ENCODE measurements at regions not wholly inside any gene's neighbourhood (a gene's known extent, or its start where the extent isn't known, plus 50 kb on each side); places are given as distances from the start of the nearest gene placed in this dataset.
"Not testable (repeated sequence)": the region's sequence is repeated elsewhere in the genome, so short reads cannot be mapped to it uniquely, and the experiment has no call there.

- no peaks in the 10 kb centered on the region for H3K4me1 Mint-ChIP-seq
- H3K27ac Mint-ChIP-seq = no peak overlapping the region
- no peaks in the 10 kb centered on the region for H3K36me3 Mint-ChIP-seq (ENCODE audit: low read depth)
- no peaks in the 10 kb centered on the region for H3K27me3 Mint-ChIP-seq (ENCODE audit: low read depth)
- no peak overlapping the region for H3K4me3 Mint-ChIP-seq
- no peak for TF ChIP-seq CTCF (IDR thresholded peaks at IDR 0.05; ENCODE audit: unreplicated experiment in 3 of 3)
- H3K9me3 Mint-ChIP-seq = no peaks in the 10 kb centered on the region
Observed at GRCh38 chr16:63653044-63653839, 1468.6 kb downstream of the CDH11 start.

GRCh38 chr16:63652091-63652490 is 1469.8 kb downstream of the CDH11 start:
- Mint-ChIP-seq H3K27me3 (ENCODE audit: low read depth) (no peaks in the 10 kb centered on the region), H3K9me3 (no peaks in the 10 kb centered on the region), H3K4me3 (no peak overlapping the region), H3K36me3 (ENCODE audit: low read depth) (no peaks in the 10 kb centered on the region), H3K4me1 (no peaks in the 10 kb centered on the region), H3K27ac (no peak overlapping the region)
- no peak for TF ChIP-seq CTCF (IDR thresholded peaks at IDR 0.05; ENCODE audit: unreplicated experiment in 3 of 3)

GRCh38 chr16:63650550-63650949 is 1471.3 kb downstream of the CDH11 start:
- H3K36me3 Mint-ChIP-seq (ENCODE audit: low read depth) = no peaks in the 10 kb centered on the region
- no peak for TF ChIP-seq CTCF (IDR thresholded peaks at IDR 0.05; ENCODE audit: unreplicated experiment in 3 of 3)
- no peak overlapping the region for H3K4me3 Mint-ChIP-seq
- no peaks in the 10 kb centered on the region for H3K9me3 Mint-ChIP-seq
- H3K27me3 Mint-ChIP-seq (ENCODE audit: low read depth) = no peaks in the 10 kb centered on the region
- H3K4me1 Mint-ChIP-seq = no peaks in the 10 kb centered on the region
- H3K27ac Mint-ChIP-seq = no peak overlapping the region

- not testable (repeated sequence) for H3K27me3 Mint-ChIP-seq (ENCODE audit: low read depth); H3K36me3 Mint-ChIP-seq (ENCODE audit: low read depth); H3K27ac Mint-ChIP-seq; H3K4me3 Mint-ChIP-seq; H3K4me1 Mint-ChIP-seq
- H3K9me3 Mint-ChIP-seq = peaks cover 11% of the 10 kb centered on the region
Observed at GRCh38 chr16:63633706-63634445, 1488.0 kb downstream of the CDH11 start.

GRCh38 chr16:63629272-63629671 is 1492.6 kb downstream of the CDH11 start:
- no peak for TF ChIP-seq CTCF (IDR thresholded peaks at IDR 0.05; ENCODE audit: unreplicated experiment in 3 of 3)
- Mint-ChIP-seq H3K4me3 (no peak overlapping the region), H3K36me3 (ENCODE audit: low read depth) (no peaks in the 10 kb centered on the region), H3K27ac (no peak overlapping the region), H3K27me3 (ENCODE audit: low read depth) (no peaks in the 10 kb centered on the region), H3K9me3 (peaks cover 9% of the 10 kb centered on the region), H3K4me1 (no peaks in the 10 kb centered on the region)

GRCh38 chr16:63628812-63629211 is 1493.1 kb downstream of the CDH11 start:
- no peaks in the 10 kb centered on the region for H3K4me1 Mint-ChIP-seq
- H3K9me3 Mint-ChIP-seq = peaks cover 8% of the 10 kb centered on the region
- no peak for TF ChIP-seq CTCF (IDR thresholded peaks at IDR 0.05; ENCODE audit: unreplicated experiment in 3 of 3)
- H3K27ac Mint-ChIP-seq = no peak overlapping the region
- no peaks in the 10 kb centered on the region for H3K27me3 Mint-ChIP-seq (ENCODE audit: low read depth)
- H3K36me3 Mint-ChIP-seq (ENCODE audit: low read depth) = no peaks in the 10 kb centered on the region
- no peak overlapping the region for H3K4me3 Mint-ChIP-seq

Measured in nephron (organoid).